ENCODE measurements at regions not wholly inside any gene's neighbourhood (a gene's known extent, or its start where the extent isn't known, plus 50 kb on each side); places are given as distances from the start of the nearest gene placed in this dataset.
"Not testable (repeated sequence)": the region's sequence is repeated elsewhere in the genome, so short reads cannot be mapped to it uniquely, and the experiment has no call there.

GRCh38 chr9:29966247-29966646, 2393.0 kb upstream of the C9orf72 start:
- no peak for DNase-seq

- no peak for DNase-seq
Observed at GRCh38 chr9:29968831-29969230, 2395.6 kb upstream of the C9orf72 start.

GRCh38 chr9:29969408-29969807, 2396.1 kb upstream of the C9orf72 start:
- DNase-seq = no peak

GRCh38 chr9:29969856-29970647, 2396.8 kb upstream of the C9orf72 start:
- DNase-seq = no peak

GRCh38 chr9:29974197-29974596, 2400.9 kb upstream of the C9orf72 start:
- no peak for DNase-seq

GRCh38 chr9:29976981-29977380, 2403.7 kb upstream of the C9orf72 start:
- DNase-seq = no peak

DNA sequence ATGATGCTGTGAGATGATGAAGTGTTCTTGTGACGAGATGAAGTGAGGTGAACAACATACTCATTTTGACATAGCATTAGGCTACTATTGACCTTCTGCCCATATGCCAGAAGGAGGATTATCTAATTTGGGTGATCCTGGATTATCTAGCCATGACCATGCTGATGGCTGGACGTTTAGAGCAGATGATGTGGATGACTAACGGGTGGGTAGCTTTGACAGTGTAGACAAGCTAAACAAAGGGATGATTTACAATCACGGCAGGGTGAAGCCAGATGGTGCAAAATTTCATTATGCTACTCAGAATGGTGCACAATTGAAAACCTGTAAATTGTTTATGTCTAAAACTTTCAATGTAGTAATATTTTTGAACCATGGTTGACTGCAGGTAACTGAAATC, 2403.4 kb upstream of the ACO1 start:
- no peak for DNase-seq

- no peak for DNase-seq
Observed at GRCh38 chr9:29999645-30000044, 2384.8 kb upstream of the ACO1 start.

- no peak for DNase-seq
Observed at GRCh38 chr9:30010691-30011090, 2373.8 kb upstream of the ACO1 start.

DNA sequence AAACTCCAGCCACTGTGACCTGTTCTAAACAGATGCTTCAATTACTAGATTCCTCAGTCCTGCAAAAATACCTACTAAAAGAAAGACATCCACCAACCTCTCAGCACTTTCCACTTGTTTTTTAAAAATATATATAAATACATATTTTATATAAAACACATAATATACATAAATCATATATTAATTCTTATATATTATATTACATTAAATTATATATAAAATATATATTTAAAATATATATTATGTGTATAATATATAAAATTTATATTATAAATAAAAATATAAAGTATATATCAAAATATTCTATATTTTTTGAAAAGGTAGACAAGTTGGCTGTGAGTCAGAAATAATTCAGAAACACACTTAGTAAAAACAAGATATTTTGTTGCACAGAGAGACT, 2371.8 kb upstream of the ACO1 start:
- DNase-seq = no peak

DNA sequence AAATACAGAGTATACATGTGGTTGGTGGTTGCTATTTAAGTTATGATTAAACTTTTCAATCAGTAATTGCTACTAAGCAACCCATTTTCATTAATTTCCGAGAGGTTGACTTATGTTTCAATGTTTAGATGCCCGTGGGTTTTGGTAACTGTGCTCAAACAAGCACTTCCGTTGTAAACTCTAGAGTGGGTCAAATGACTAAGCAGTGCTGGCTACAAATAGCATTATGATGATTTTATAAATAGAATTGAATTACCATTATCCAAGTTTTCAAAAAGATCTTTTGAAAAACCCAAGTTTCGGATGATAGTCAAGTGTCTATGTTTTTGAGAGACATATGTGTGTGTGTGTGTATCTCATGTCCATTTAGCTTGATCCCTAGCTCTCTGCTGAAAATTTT, 2369.4 kb upstream of the ACO1 start:
- no peak for DNase-seq

GRCh38 chr9:30020161-30020560, 2364.3 kb upstream of the ACO1 start:
- no peak for DNase-seq

GRCh38 chr9:30035761-30036160, 2348.7 kb upstream of the ACO1 start:
- no peak for DNase-seq

DNA sequence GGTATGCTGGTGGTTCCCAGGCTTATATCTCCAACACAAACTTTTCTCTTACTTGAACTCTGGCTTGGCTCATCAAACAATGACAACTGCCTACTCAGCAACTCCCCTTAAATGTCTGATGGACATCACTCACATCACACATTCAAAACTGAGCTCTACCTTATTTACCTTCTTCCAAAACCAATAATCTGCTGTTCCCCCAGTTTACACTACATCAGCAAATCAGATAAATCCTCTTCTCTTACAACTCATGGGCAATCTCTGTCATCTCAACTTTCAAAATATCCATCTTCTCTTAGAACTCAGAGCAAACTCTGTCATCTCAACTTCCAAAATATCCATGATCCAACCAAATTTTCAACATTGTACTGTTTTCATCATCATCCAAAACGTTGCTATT, 2347.9 kb upstream of the ACO1 start:
- no peak for DNase-seq

DNA sequence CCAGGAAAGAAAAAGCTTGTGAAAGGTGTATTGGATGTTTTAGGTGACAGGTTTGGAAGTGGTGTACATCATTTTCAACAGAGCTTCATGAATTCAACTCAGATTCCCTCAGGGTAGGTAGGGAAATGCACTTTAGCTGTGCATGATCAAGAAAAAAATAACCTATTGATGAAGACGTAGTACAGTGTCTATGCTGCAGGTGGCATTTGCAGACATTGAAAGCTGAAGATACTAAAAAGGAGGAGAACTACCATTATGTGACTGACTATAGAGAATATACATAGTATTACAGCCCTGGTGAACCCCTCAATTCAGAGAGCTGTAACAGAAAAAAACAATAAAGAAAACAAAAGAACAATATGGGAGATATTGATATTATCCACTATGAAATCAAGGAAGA, 2344.7 kb upstream of the ACO1 start:
- DNase-seq = peak; percentile 2

DNA sequence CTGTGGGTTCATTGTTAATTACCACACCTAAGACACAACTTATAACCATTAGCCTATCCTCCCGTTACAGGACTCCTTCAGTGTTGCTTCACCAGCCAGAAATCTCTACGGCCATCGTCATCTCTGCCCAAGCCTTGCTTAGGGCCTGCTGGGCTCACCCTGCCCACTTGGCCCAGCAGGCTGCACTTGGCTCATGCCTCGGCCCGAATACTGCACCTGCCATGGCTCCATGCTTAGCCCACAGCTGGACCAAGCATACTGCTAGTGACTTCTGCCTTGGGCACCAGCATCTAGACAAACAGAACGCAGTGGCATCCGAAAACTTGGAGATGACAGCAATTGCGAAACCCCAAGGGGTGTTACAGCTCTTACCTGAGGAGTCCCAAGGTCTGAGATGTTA, 2336.0 kb upstream of the ACO1 start:
- no peak for DNase-seq

GRCh38 chr9:30058463-30058862, 2326.0 kb upstream of the ACO1 start:
- DNase-seq = no peak

- no peak for DNase-seq
Observed at GRCh38 chr9:30060976-30061375, 2323.5 kb upstream of the ACO1 start.

DNA sequence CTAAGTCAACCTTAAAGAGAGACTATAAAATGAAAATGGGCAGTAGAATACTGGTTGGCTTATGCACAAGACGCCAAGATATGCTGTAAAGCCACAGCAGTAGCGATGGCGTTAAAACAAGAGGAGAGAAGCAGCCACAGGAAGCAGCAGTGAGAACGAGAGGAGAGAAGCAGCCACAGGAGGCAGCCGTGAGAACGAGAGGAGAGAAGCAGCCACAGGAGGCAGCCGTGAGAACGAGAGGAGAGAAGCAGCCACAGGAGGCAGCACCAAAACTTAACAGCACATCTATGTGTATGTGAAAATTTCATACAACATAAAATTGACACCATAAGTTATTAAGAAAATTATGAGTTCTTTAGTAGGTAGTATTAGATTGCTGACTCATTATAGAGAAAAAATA, 2318.6 kb upstream of the ACO1 start:
- no peak for DNase-seq

GRCh38 chr9:30069236-30069635, 2315.2 kb upstream of the ACO1 start:
- not testable (repeated sequence) for DNase-seq

DNA sequence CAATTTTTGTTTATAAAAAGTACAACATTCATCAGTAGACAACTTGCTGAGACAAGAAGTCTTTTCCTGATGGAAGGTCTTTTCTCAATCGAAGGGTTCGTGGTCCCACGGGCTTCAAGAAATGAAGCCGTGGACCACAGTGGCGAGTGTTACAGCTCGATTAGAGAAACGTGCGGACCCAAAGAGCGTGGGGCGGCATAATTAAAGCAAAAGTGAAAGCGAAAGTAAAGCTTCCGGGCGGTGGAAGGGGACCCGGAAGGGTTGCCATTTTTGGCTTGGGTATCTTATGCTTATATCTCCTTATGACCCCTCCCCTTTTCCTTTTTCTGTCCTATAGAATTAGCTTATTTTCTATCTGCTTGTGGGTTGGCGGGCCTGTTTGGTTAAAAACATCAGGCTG, 2309.4 kb upstream of the ACO1 start:
- DNase-seq = no peak

DNA sequence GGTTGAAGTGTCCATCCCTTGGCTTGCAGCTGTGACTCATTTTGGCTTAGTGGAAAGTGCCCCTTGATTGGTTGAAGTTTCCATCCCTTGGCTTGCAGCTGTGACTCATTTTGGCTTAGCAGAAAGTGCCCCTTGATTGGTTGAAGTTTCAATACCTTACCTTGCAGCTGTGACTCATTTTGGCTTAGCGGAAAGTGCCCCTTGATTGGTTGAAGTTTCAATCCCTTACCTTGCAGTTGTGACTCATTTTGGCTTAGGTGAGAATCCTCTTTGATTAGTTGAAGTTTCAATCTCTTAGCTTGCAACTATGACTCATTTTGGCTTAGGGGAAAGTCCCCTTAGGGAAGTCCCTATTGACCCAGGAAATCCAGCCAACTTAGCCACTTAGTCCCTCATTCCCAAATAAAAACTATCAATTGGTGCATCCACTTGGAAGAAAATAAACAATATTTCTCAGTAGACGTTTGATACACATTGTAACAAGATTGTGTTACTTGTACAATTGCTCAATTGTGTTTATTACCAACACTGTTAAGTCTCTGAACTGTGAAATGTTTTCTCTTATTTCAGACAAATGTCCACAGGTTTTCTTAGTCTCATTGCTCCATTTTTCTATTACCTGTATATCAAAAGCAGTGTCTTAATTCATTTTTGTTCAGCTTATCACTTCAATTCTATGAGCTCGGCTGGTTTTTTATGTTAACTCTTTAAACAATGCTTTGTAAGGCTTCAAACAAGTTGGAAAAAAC, 2308.8 kb upstream of the ACO1 start:
- no peak for DNase-seq

GRCh38 chr9:30078195-30078594, 2306.2 kb upstream of the ACO1 start:
- DNase-seq = no peak

DNA sequence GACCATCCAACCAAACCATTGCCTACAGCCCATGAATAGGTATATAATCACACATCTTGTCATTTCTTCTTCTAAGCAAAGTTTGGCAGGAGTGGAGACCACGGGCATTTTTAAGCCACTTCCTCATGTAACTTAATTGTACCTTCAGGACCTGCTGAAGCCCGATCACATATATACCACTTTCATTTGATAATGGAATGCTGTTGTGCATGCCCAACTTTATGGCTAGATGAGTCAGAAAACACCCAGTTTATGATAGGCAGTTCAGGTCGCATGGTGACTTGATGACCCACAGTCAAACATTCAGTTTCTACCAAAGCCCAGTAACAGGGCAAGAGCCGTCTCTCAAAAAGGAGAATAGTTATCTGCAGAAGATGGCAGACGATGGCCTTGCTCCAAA, 2295.0 kb upstream of the ACO1 start:
- DNase-seq = no peak
